ENCODE measurements at regions not wholly inside any gene's neighbourhood (a gene's known extent, or its start where the extent isn't known, plus 50 kb on each side); places are given as distances from the start of the nearest gene placed in this dataset.

DNA sequence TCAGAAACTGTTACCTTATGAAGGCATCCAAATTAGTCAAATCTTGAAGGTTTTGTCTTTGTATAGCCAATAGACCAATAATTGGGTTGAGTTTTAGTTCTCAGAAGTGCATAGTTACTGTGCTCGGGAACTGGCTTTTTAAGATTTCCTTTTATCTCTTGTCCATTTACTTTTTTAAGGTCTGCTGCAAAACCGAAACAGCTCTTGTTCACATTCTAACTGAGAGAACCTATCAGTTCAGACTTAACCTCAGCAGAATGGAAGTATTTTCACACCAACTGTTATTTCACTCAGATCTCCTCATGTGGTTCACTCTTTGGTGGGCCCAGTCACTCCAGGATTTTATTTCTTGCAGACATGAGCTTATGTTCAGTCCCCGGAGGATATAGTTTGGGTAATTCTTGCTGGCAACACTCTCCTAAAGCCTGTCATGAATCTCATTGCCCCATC lies 55.5 kb downstream of the TPBG start:
- dilution Hi-C loops (cut with MboI; ENCODE audit: extremely low pct_ligation_motif_present, low sequenced_read_pairs) = no loop called here
- Histone ChIP-seq H3K79me2 (ENCODE audit: control insufficient read depth, insufficient read depth, low read length) (no peaks in the 10 kb centered on the region), H4K20me1 (ENCODE audit: control insufficient read depth, extremely low read depth, insufficient read depth, low read length) (no peaks in the 10 kb centered on the region), H3K4me2 (ENCODE audit: control insufficient read depth, extremely low read depth, insufficient read depth, low read depth, low read length) (no peak overlapping the region), H3K27ac (ENCODE audit: control insufficient read depth, insufficient read depth, low read length) (no peak overlapping the region), H3K9me1 (ENCODE audit: control insufficient read depth, extremely low read depth, insufficient read depth, low read length) (no peaks in the 10 kb centered on the region), H2AFZ (ENCODE audit: control insufficient read depth, low read length) (no peak overlapping the region), H3K27me3 (ENCODE audit: control insufficient read depth, extremely low read depth, insufficient read depth, low read length) (no peaks in the 10 kb centered on the region), H3K4me1 (ENCODE audit: control insufficient read depth, extremely low read depth, insufficient read depth, low read length) (peaks cover 11% of the 10 kb centered on the region), H3K4me3 (ENCODE audit: control insufficient read depth in 2 of 3, extremely low read depth in 1 of 3, insufficient read depth in 2 of 3, low read depth in 1 of 3, low read length in 3 of 3) (no peak overlapping the region), H3K9me3 (ENCODE audit: control insufficient read depth, low read depth, low read length) (no peaks in the 10 kb centered on the region), H3K9ac (ENCODE audit: control insufficient read depth, extremely low read depth, insufficient read depth, low read length) (no peak overlapping the region), H3K36me3 (ENCODE audit: control insufficient read depth in 2 of 2, extremely low read depth in 1 of 2, insufficient read depth in 2 of 2, low read length in 2 of 2) (no peaks in the 10 kb centered on the region)
- TF ChIP-seq, protein P1, sequence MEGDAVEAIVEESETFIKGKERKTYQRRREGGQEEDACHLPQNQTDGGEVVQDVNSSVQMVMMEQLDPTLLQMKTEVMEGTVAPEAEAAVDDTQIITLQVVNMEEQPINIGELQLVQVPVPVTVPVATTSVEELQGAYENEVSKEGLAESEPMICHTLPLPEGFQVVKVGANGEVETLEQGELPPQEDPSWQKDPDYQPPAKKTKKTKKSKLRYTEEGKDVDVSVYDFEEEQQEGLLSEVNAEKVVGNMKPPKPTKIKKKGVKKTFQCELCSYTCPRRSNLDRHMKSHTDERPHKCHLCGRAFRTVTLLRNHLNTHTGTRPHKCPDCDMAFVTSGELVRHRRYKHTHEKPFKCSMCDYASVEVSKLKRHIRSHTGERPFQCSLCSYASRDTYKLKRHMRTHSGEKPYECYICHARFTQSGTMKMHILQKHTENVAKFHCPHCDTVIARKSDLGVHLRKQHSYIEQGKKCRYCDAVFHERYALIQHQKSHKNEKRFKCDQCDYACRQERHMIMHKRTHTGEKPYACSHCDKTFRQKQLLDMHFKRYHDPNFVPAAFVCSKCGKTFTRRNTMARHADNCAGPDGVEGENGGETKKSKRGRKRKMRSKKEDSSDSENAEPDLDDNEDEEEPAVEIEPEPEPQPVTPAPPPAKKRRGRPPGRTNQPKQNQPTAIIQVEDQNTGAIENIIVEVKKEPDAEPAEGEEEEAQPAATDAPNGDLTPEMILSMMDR (optimal IDR thresholded peaks at IDR 0.05 in 1 of 3, IDR thresholded peaks at IDR 0.05 in 1 of 3, conservative IDR thresholded peaks at IDR 0.05 in 1 of 3; ENCODE audit: extremely low read depth in 1 of 3, insufficient read depth in 2 of 3, low read length in 3 of 3) = no peak
- no peak for TF ChIP-seq EZH2 (IDR thresholded peaks at IDR 0.05; ENCODE audit: low read length)
- FAIRE-seq (no peak), DNase-seq (ENCODE audit: low read depth, low spot score) (no peak)

DNA sequence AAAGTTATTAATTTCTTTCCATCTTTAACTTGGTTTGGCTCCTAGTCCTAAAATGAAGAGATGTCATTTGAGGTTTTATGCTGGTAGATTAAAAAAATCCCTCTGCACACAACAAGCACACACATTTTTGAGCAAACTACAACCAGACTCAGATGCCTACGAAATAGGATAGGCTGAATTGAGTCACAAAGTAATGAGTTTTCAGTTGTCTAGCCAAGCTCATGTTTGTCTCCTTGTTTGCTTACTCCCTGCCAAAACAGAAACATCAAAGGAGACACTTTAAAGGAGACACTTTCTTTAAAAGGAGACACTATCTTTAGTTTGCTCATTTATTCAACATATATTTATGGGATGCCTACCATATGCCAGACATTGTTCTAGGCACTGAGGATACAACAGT lies 56.2 kb downstream of the TPBG start:
- Histone ChIP-seq H2AFZ (ENCODE audit: control insufficient read depth, low read length) (no peak overlapping the region), H3K27ac (ENCODE audit: control insufficient read depth, insufficient read depth, low read length) (no peak overlapping the region), H3K27me3 (ENCODE audit: control insufficient read depth, extremely low read depth, insufficient read depth, low read length) (no peaks in the 10 kb centered on the region), H3K4me3 (ENCODE audit: control insufficient read depth in 2 of 3, extremely low read depth in 1 of 3, insufficient read depth in 2 of 3, low read depth in 1 of 3, low read length in 3 of 3) (no peak overlapping the region), H3K9me1 (ENCODE audit: control insufficient read depth, extremely low read depth, insufficient read depth, low read length) (no peaks in the 10 kb centered on the region), H3K36me3 (ENCODE audit: control insufficient read depth in 2 of 2, extremely low read depth in 1 of 2, insufficient read depth in 2 of 2, low read length in 2 of 2) (no peaks in the 10 kb centered on the region), H4K20me1 (ENCODE audit: control insufficient read depth, extremely low read depth, insufficient read depth, low read length) (no peaks in the 10 kb centered on the region), H3K79me2 (ENCODE audit: control insufficient read depth, insufficient read depth, low read length) (no peaks in the 10 kb centered on the region), H3K4me1 (ENCODE audit: control insufficient read depth, extremely low read depth, insufficient read depth, low read length) (peaks cover 11% of the 10 kb centered on the region), H3K9me3 (ENCODE audit: control insufficient read depth, low read depth, low read length) (no peaks in the 10 kb centered on the region), H3K9ac (ENCODE audit: control insufficient read depth, extremely low read depth, insufficient read depth, low read length) (no peak overlapping the region), H3K4me2 (ENCODE audit: control insufficient read depth, extremely low read depth, insufficient read depth, low read depth, low read length) (no peak overlapping the region)
- DNase-seq (ENCODE audit: low read depth, low spot score) (no peak), FAIRE-seq (no peak)
- dilution Hi-C loops (cut with MboI; ENCODE audit: extremely low pct_ligation_motif_present, low sequenced_read_pairs) = no loop called here
- TF ChIP-seq, protein P1 (optimal IDR thresholded peaks at IDR 0.05 in 1 of 3, IDR thresholded peaks at IDR 0.05 in 1 of 3, conservative IDR thresholded peaks at IDR 0.05 in 1 of 3; ENCODE audit: extremely low read depth in 1 of 3, insufficient read depth in 2 of 3, low read length in 3 of 3) = no peak
- TF ChIP-seq EZH2 (IDR thresholded peaks at IDR 0.05; ENCODE audit: low read length) = no peak

Measured in keratinocyte (primary cell).